Cardiac muscle cell (in vitro differentiated cells and primary cell): ENCODE measurements at regions not wholly inside any gene's neighbourhood (a gene's known extent, or its start where the extent isn't known, plus 50 kb on each side); places are given as distances from the start of the nearest gene placed in this dataset.

Experiments used
- DNase-seq, 2 donors: peaks; one replicate each; pipeline versions ENCODE4 v3.0.0 to v3.0.0-alpha.2; 2010 to 2017; ENCODE audit warnings: low read depth in 1 of 2, low spot score in 1 of 2
- H3K27ac ChIP-seq: fragments of 200-600 bp; sonication (generic); 2 replicates; pipeline ENCODE4 v1.5.1; 2016
- H3K27me3 ChIP-seq: fragments of 200-600 bp; sonication (generic); 2 replicates; pipeline ENCODE4 v1.6.0; 2016; ENCODE audit warnings: control low read depth
- H3K36me3 ChIP-seq: fragments of 200-600 bp; sonication (generic); 2 replicates; pipeline ENCODE4 v1.5.1; 2016; ENCODE audit warnings: control low read depth
- H3K4me1 ChIP-seq: fragments of 200-600 bp; sonication (generic); 2 replicates; pipeline ENCODE4 v1.8.1; 2017; ENCODE audit warnings: low read depth, mild to moderate bottlenecking, mixed run types
- H3K4me3 ChIP-seq: fragments of 200-600 bp; sonication (generic); 2 replicates; pipeline ENCODE4 v1.5.1; 2016; ENCODE audit warnings: mild to moderate bottlenecking
- H3K9me3 ChIP-seq: fragments of 200-600 bp; sonication (generic); 2 replicates; pipeline ENCODE4 v1.5.1; 2017; ENCODE audit warnings: low read depth, mild to moderate bottlenecking, control low read depth
- TF ChIP-seq, protein P1 (sequence below): IDR thresholded peaks from 2 replicates; pipeline ENCODE4 v1.5.1; 2012; ENCODE audit warnings: low read depth, mild to moderate bottlenecking, low read length

DNA sequence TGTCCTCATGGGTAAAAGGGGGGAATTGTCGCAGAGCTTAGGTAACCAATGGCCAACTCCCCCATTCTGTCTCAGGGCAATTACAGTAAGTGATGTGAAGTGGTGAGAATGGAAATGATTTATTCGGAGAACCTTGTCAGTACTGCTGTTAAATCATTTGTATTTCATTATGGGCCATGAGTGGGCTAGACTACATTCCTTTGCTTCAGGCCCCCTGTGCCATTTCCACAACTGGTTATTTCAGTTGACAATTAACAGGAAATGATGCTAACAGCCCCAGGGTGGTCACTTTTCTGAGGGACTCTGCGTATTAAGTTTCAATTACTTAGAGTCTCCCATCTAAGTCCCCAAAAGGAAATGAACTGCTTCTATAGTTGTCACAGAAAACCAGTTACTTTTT, 653.7 kb downstream of the CCDC171 start:
- TF ChIP-seq, protein P1, sequence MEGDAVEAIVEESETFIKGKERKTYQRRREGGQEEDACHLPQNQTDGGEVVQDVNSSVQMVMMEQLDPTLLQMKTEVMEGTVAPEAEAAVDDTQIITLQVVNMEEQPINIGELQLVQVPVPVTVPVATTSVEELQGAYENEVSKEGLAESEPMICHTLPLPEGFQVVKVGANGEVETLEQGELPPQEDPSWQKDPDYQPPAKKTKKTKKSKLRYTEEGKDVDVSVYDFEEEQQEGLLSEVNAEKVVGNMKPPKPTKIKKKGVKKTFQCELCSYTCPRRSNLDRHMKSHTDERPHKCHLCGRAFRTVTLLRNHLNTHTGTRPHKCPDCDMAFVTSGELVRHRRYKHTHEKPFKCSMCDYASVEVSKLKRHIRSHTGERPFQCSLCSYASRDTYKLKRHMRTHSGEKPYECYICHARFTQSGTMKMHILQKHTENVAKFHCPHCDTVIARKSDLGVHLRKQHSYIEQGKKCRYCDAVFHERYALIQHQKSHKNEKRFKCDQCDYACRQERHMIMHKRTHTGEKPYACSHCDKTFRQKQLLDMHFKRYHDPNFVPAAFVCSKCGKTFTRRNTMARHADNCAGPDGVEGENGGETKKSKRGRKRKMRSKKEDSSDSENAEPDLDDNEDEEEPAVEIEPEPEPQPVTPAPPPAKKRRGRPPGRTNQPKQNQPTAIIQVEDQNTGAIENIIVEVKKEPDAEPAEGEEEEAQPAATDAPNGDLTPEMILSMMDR = no peak
- no peak for DNase-seq

GRCh38 chr9:16207161-16207560, 654.3 kb downstream of the CCDC171 start:
- Histone ChIP-seq H3K4me3 (no peak overlapping the region), H3K36me3 (no peaks in the 10 kb centered on the region), H3K4me1 (no peaks in the 10 kb centered on the region), H3K9me3 (no peaks in the 10 kb centered on the region), H3K27ac (no peak overlapping the region), H3K27me3 (no peaks in the 10 kb centered on the region)
- peak in 1 of 2 donors; percentile 74 for DNase-seq
- TF ChIP-seq, protein P1 = no peak

More for the DNA sequence above, 653.7 kb downstream of the CCDC171 start:
- Histone ChIP-seq H3K27me3 (no peaks in the 10 kb centered on the region), H3K9me3 (no peaks in the 10 kb centered on the region), H3K36me3 (no peaks in the 10 kb centered on the region), H3K4me1 (no peaks in the 10 kb centered on the region), H3K4me3 (no peak overlapping the region), H3K27ac (no peak overlapping the region)

GRCh38 chr9:16210440-16210839, 657.6 kb downstream of the CCDC171 start:
- no peak for DNase-seq
- Histone ChIP-seq H3K27ac (no peak overlapping the region), H3K27me3 (no peaks in the 10 kb centered on the region), H3K4me3 (no peak overlapping the region), H3K9me3 (no peaks in the 10 kb centered on the region), H3K36me3 (no peaks in the 10 kb centered on the region), H3K4me1 (no peaks in the 10 kb centered on the region)
- TF ChIP-seq, protein P1 = no peak

DNA sequence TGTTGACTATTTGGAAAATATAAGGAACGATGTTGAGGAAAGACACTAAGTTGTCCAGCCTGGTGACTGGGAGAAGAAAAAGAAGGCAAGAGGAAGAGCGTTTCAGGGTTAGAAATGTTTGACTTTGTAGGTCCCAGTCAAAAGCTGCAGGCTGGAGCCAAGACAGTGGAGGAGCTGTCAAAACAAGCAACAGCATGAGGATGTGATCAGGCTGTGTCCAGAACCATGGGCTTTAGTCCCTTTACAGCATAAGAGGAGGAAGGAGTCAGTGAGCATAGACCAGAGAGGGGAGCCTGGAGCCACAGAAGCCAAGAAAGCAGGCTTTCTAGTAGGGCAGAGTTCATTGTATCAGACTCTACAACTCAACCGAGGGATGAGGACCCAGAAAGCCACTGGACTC, 658.5 kb downstream of the BNC2 start:
- Histone ChIP-seq H3K4me1 (no peaks in the 10 kb centered on the region), H3K36me3 (no peaks in the 10 kb centered on the region), H3K27me3 (peaks cover 4% of the 10 kb centered on the region), H3K27ac (no peak overlapping the region), H3K9me3 (no peaks in the 10 kb centered on the region), H3K4me3 (no peak overlapping the region)
- TF ChIP-seq, protein P1 = no peak
- DNase-seq = no peak

DNA sequence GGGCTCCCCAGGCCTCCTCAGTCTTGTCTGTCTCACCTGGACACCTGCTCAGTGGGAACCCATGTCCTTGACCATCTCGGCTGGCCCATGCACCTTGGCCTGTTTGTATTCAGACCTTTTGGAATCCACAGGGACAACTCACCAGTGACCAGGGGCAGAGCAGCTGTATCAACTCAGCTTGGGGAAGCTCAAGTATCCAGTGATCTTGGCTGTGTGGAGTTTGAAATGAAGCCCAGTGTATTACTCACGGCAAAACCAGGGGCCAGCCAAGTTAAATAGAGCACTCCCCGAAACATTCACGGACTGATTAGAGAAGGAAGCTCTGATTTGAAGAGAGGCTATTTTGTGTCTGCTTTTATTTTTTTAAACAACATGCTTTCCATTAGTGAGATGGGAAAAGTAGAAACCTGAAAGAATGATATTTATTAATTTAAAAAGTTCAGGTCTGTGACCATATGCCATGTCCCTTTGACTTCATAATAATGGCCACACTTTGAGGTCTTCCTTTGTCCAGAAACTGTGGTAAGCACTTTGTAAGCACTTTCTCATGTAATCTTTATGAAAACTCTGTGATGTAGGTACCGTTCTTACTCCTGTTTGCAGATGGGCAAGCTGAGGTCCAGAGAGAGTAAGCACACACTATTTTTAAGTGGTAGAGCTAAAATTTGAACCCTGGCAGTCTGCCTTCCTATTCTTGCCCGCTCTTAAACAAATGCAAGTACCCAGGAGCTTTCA, 656.5 kb downstream of the BNC2 start:
- TF ChIP-seq, protein P1 = no peak
- no peaks in the 10 kb centered on the region for H3K36me3 ChIP-seq
- H3K9me3 ChIP-seq = no peaks in the 10 kb centered on the region
- peaks cover 4% of the 10 kb centered on the region for H3K27me3 ChIP-seq
- H3K4me1 ChIP-seq = no peaks in the 10 kb centered on the region
- no peak overlapping the region for H3K4me3 ChIP-seq
- H3K27ac ChIP-seq = no peak overlapping the region
- DNase-seq = peak in 1 of 2 donors; percentile 98
